ENCODE measurements at regions not wholly inside any gene's neighbourhood (a gene's known extent, or its start where the extent isn't known, plus 50 kb on each side); places are given as distances from the start of the nearest gene placed in this dataset.

DNA sequence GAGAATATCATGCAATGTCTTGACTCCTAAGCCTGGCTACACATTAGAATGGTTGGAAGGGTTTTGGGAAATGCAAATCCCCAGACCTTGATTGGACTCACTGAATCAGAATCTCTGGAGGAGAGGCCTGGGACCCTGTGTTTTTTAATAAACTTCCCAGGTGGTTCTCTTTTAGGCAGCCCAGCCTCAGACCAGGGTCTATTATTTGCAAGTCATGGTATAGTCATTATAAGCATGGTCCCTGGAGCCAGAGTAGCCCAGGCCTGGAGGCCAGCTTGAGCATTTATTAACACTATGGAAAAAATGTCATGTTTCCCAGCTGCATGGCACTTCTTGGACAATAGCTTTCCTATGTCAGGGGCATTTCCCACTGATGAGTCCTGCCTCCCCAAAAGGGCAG lies 266.9 kb downstream of the NPIPA8 start:
- no peak overlapping the region for H3K4me3 ChIP-seq (replicated peaks in 1 of 3; ENCODE audit: insufficient read depth in 1 of 3, low read depth in 2 of 3, low read length in 3 of 3)
- ChIA-PET CTCF (ENCODE audit: low intra/inter-chr PET ratio, low total read pairs) (no interaction called here), POLR2A (interaction anchor here (0.5 kb wide), 1 partner anchor 15 kb away, joined by 3 read pairs; no protein-coding TSS in a partner anchor)
- TF ChIP-seq REPIN1 (CRISPR knock-in tag; IDR thresholded peaks at IDR 0.05; ENCODE audit: borderline replicate concordance, low read depth) (no peak), NFE2L2 (IDR thresholded peaks at IDR 0.05; ENCODE audit: low read length) (peak; percentile 85), NFIC (IDR thresholded peaks at IDR 0.05; ENCODE audit: low read length) (no peak), ATF7 (IDR thresholded peaks at IDR 0.05) (no peak), ATF7 (CRISPR knock-in tag; IDR thresholded peaks at IDR 0.05) (no peak), ZBTB3 (CRISPR knock-in tag; IDR thresholded peaks at IDR 0.05; ENCODE audit: borderline replicate concordance, low read depth) (no peak), FOXC1 (CRISPR knock-in tag; IDR thresholded peaks at IDR 0.05; ENCODE audit: borderline replicate concordance) (no peak)
- TF ChIP-seq, protein P1, sequence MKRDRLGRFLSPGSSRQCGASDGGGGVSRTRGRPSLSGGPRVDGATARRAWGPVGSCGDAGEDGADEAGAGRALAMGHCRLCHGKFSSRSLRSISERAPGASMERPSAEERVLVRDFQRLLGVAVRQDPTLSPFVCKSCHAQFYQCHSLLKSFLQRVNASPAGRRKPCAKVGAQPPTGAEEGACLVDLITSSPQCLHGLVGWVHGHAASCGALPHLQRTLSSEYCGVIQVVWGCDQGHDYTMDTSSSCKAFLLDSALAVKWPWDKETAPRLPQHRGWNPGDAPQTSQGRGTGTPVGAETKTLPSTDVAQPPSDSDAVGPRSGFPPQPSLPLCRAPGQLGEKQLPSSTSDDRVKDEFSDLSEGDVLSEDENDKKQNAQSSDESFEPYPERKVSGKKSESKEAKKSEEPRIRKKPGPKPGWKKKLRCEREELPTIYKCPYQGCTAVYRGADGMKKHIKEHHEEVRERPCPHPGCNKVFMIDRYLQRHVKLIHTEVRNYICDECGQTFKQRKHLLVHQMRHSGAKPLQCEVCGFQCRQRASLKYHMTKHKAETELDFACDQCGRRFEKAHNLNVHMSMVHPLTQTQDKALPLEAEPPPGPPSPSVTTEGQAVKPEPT (CRISPR knock-in tag; IDR thresholded peaks at IDR 0.05; ENCODE audit: low read depth) = no peak
- in situ Hi-C loops (cut with HindIII; ENCODE audit: extremely low pct_ligation_motif_present, low pct_unique_long_range_greater_than_20kb) (no loop called here), intact Hi-C loops (cut with micrococcal nuclease; ENCODE audit: unreplicated experiment) (no loop called here)
- H2AFZ ChIP-seq (ENCODE audit: low read length) = no peak overlapping the region
- H4K20me1 ChIP-seq (ENCODE audit: insufficient read depth, low read length) = no peaks in the 10 kb centered on the region
- H3K4me1 ChIP-seq (ENCODE audit: insufficient read depth, low read length) = no peaks in the 10 kb centered on the region
- ATAC-seq = no peak
- BruUV-seq (replicated peaks) = no TSS peak
- H3K27ac ChIP-seq (ENCODE audit: extremely low read length, insufficient read depth, low read length) = no peak overlapping the region
- no peaks in the 10 kb centered on the region for H3K79me2 ChIP-seq (ENCODE audit: insufficient read depth, low read length)
- no peak overlapping the region for H3K9ac ChIP-seq (ENCODE audit: insufficient read depth, low read depth, low read length)
- no peaks in the 10 kb centered on the region for H3K9me3 ChIP-seq (ENCODE audit: low read length)
- no peak overlapping the region for H3K4me2 ChIP-seq (ENCODE audit: low read depth, low read length)
- H3K36me3 ChIP-seq (replicated peaks in 1 of 2; ENCODE audit: control insufficient read depth in 1 of 2, insufficient read depth in 2 of 2, low read length in 2 of 2) = no peaks in the 10 kb centered on the region
- FAIRE-seq = no peak
- DNase-seq (ENCODE audit: low spot score) = no peak
- H3K27me3 ChIP-seq (ENCODE audit: control insufficient read depth in 1 of 2, insufficient read depth in 2 of 2, low read length in 2 of 2) = peaks cover 0 to 14% of the 10 kb centered on the region in 2 experiments; a peak in 2 of 5 replicates

DNA sequence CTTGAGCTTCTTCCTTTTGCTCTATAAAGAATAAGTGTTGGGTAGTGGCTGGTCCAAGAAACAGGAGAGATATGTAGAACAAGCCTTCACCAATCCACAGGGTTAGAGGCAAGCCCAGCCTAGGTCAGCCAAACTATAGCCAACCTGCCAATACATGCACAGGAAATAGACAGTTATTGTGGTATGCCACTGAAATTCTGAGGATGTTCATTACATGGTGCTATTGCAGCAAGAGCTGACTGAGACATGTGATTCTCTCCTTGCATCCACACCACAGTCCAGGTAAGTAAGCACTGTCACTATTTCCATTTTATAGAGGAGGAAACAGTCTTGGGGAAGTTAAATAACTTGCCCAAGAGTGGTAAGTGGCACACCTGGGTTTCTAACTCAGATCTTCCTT lies 268.1 kb downstream of the NPIPA8 start:
- BruUV-seq (replicated peaks) = no TSS peak
- H3K9me3 ChIP-seq (ENCODE audit: low read length) = no peaks in the 10 kb centered on the region
- no peak overlapping the region for H3K4me2 ChIP-seq (ENCODE audit: low read depth, low read length)
- TF ChIP-seq ZMYM2 (CRISPR knock-in tag; IDR thresholded peaks at IDR 0.05) (no peak), RBAK (CRISPR knock-in tag; IDR thresholded peaks at IDR 0.05) (peak; percentile 63; the same call in 1 of the 2 replicates)
- no peak overlapping the region for H3K27ac ChIP-seq (ENCODE audit: extremely low read length, insufficient read depth, low read length)
- FAIRE-seq = no peak
- no peak for DNase-seq (ENCODE audit: low spot score)
- H2AFZ ChIP-seq (ENCODE audit: low read length) = no peak overlapping the region
- no peak overlapping the region for H3K4me3 ChIP-seq (replicated peaks in 1 of 3; ENCODE audit: insufficient read depth in 1 of 3, low read depth in 2 of 3, low read length in 3 of 3)
- intact Hi-C loops (cut with micrococcal nuclease; ENCODE audit: unreplicated experiment) (no loop called here), in situ Hi-C loops (cut with HindIII; ENCODE audit: extremely low pct_ligation_motif_present, low pct_unique_long_range_greater_than_20kb) (no loop called here)
- H3K9ac ChIP-seq (ENCODE audit: insufficient read depth, low read depth, low read length) = no peak overlapping the region
- ChIA-PET POLR2A (no interaction called here), CTCF (ENCODE audit: low intra/inter-chr PET ratio, low total read pairs) (no interaction called here)
- peaks cover 1 to 18% of the 10 kb centered on the region in 2 experiments; a peak in 3 of 5 replicates for H3K27me3 ChIP-seq (ENCODE audit: control insufficient read depth in 1 of 2, insufficient read depth in 2 of 2, low read length in 2 of 2)
- no peaks in the 10 kb centered on the region for H3K79me2 ChIP-seq (ENCODE audit: insufficient read depth, low read length)
- no peaks in the 10 kb centered on the region for H3K36me3 ChIP-seq (replicated peaks in 1 of 2; ENCODE audit: control insufficient read depth in 1 of 2, insufficient read depth in 2 of 2, low read length in 2 of 2)
- H4K20me1 ChIP-seq (ENCODE audit: insufficient read depth, low read length) = no peaks in the 10 kb centered on the region
- no peaks in the 10 kb centered on the region for H3K4me1 ChIP-seq (ENCODE audit: insufficient read depth, low read length)
- no peak for ATAC-seq

Data from HepG2 (cell line).